ENCODE measurements at regions not wholly inside any gene's neighbourhood (a gene's known extent, or its start where the extent isn't known, plus 50 kb on each side); places are given as distances from the start of the nearest gene placed in this dataset.

DNA sequence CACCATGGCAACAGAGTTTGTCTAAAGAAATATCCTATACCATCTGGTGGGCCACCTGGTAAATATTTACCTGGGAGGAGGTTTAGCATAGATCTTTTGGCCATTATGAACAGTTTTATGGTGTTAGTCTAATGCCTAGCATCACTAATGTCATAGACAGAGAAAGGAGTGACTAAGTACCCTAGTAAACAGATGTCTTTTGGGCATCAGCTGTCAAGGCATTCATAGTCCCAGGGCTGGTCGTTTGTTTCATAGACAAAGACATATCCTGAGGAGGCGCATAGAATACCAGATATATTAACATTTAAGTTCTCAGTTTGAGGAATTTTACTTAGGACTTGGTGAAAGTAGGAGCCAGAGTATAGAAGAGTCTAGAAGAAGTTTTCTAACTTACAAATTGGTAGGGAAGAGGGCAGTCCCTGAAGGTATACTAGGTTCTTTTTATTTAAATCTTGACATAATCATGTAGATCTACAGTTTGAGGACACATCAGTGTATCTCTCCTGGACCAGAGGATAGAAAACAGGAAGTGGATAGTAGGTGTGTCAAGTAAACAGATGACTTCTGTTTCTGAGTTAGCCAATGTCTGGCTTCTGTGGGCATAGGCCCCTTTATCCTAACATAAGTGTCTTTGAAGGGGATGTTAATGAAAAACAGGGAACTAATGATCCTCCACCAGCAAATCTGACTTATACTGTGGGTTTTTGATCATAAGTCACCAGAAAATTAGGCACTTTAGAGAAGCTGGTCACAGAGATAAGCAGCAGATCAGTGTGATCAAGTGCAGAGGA is 105.0 kb upstream of the PRSS3 start:
- TF ChIP-seq POLR2AphosphoS5 (IDR thresholded peaks at IDR 0.05) (no peak), POLR2A (IDR thresholded peaks at IDR 0.05) (no peak)
- TF ChIP-seq, protein P1, sequence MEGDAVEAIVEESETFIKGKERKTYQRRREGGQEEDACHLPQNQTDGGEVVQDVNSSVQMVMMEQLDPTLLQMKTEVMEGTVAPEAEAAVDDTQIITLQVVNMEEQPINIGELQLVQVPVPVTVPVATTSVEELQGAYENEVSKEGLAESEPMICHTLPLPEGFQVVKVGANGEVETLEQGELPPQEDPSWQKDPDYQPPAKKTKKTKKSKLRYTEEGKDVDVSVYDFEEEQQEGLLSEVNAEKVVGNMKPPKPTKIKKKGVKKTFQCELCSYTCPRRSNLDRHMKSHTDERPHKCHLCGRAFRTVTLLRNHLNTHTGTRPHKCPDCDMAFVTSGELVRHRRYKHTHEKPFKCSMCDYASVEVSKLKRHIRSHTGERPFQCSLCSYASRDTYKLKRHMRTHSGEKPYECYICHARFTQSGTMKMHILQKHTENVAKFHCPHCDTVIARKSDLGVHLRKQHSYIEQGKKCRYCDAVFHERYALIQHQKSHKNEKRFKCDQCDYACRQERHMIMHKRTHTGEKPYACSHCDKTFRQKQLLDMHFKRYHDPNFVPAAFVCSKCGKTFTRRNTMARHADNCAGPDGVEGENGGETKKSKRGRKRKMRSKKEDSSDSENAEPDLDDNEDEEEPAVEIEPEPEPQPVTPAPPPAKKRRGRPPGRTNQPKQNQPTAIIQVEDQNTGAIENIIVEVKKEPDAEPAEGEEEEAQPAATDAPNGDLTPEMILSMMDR (IDR thresholded peaks at IDR 0.05), result no peak
